NCI-H526 treated with DMSO at 0.1 percent for 48 hours (cell line): ENCODE measurements at regions not wholly inside any gene's neighbourhood (a gene's known extent, or its start where the extent isn't known, plus 50 kb on each side); places are given as distances from the start of the nearest gene placed in this dataset.

ENCODE experiments used
- DNase-seq: peaks from one replicate; lab custom pipeline; 2025; lab: John Stamatoyannopoulos, UW

- DNase-seq: no peak
Measured at GRCh38 chr3:177512945-177513814, 315.9 kb upstream of the TBL1XR1 start.

GRCh38 chr3:177513815-177514610 is 316.7 kb upstream of the TBL1XR1 start:
- no peak for DNase-seq

GRCh38 chr3:177514611-177515499 is 317.6 kb upstream of the TBL1XR1 start:
- no peak for DNase-seq

- no peak for DNase-seq
Measured at GRCh38 chr3:177515786-177516157, 318.5 kb upstream of the TBL1XR1 start.

GRCh38 chr3:177516158-177517011 is 319.1 kb upstream of the TBL1XR1 start:
- no peak for DNase-seq

- no peak for DNase-seq
Measured at GRCh38 chr3:177517906-177518305, 320.6 kb upstream of the TBL1XR1 start.

- no peak for DNase-seq
Measured at GRCh38 chr3:177519588-177519987, 322.3 kb upstream of the TBL1XR1 start.

- peak; percentile 71 for DNase-seq
Measured at GRCh38 chr3:177521305-177521704, 324.0 kb upstream of the TBL1XR1 start.

GRCh38 chr3:177522051-177522450 is 324.8 kb upstream of the TBL1XR1 start:
- DNase-seq: no peak

- no peak for DNase-seq
Measured at GRCh38 chr3:177523067-177523675, 325.9 kb upstream of the TBL1XR1 start.

- peak; percentile 14 for DNase-seq
Measured at GRCh38 chr3:177523872-177524438, 326.7 kb upstream of the TBL1XR1 start.

- DNase-seq: no peak
Measured at GRCh38 chr3:177524742-177525141, 327.5 kb upstream of the TBL1XR1 start.

GRCh38 chr3:177525414-177525813 is 328.1 kb upstream of the TBL1XR1 start:
- no peak for DNase-seq

- DNase-seq: no peak
Measured at GRCh38 chr3:177525987-177526712, 328.9 kb upstream of the TBL1XR1 start.

GRCh38 chr3:177527182-177527581 is 329.9 kb upstream of the TBL1XR1 start:
- DNase-seq: no peak

GRCh38 chr3:177528306-177529070 is 331.2 kb upstream of the TBL1XR1 start:
- DNase-seq: no peak

GRCh38 chr3:177529071-177529550 is 331.8 kb upstream of the TBL1XR1 start:
- no peak for DNase-seq

- no peak for DNase-seq
Measured at GRCh38 chr3:177529716-177530335, 332.5 kb upstream of the TBL1XR1 start.
